ENCODE measurements at regions not wholly inside any gene's neighbourhood (a gene's known extent, or its start where the extent isn't known, plus 50 kb on each side); places are given as distances from the start of the nearest gene placed in this dataset.

- TF ChIP-seq PATZ1 (tag by site-specific recombination; IDR thresholded peaks at IDR 0.05) (no peak), ZBTB7A (tag by site-specific recombination; IDR thresholded peaks at IDR 0.05; ENCODE audit: low read depth) (no peak), ZNF26 (tag by site-specific recombination; IDR thresholded peaks at IDR 0.05) (no peak), ZBTB26 (tag by site-specific recombination; optimal IDR thresholded peaks at IDR 0.05) (no peak), ZNF426 (tag by site-specific recombination; IDR thresholded peaks at IDR 0.05) (no peak), ZNF521 (tag by site-specific recombination; IDR thresholded peaks at IDR 0.05) (no peak), ZNF596 (tag by site-specific recombination; IDR thresholded peaks at IDR 0.05) (no peak), ZNF473 (tag by site-specific recombination; IDR thresholded peaks at IDR 0.05) (no peak), ZNF501 (tag by site-specific recombination; IDR thresholded peaks at IDR 0.05) (no peak), ZNF555 (tag by site-specific recombination; conservative IDR thresholded peaks at IDR 0.05) (no peak), TCF7L2 (IDR thresholded peaks at IDR 0.05; ENCODE audit: borderline replicate concordance, low read depth, low read length) (no peak)
Measured at GRCh38 chr11:71198823-71199165, 53.6 kb downstream of the SHANK2 start (continued).

GRCh38 chr11:71198141-71198822, 54.1 kb downstream of the SHANK2 start:
- H3K4me1 ChIP-seq (ENCODE audit: control insufficient read depth, insufficient read depth, low read length) = no peaks in the 10 kb centered on the region
- no peak for TF ChIP-seq PRDM6 (tag by site-specific recombination; IDR thresholded peaks at IDR 0.05)
- TF ChIP-seq ZNF133 (tag by site-specific recombination; IDR thresholded peaks at IDR 0.05) = no peak
- TF ChIP-seq ZNF777 (tag by site-specific recombination; IDR thresholded peaks at IDR 0.05; ENCODE audit: borderline replicate concordance) = no peak
- no peak for TF ChIP-seq INSM2 (tag by site-specific recombination; IDR thresholded peaks at IDR 0.05)
- TF ChIP-seq ZNF585B (tag by site-specific recombination; IDR thresholded peaks at IDR 0.05) = no peak
- no peak for TF ChIP-seq ZBTB10 (tag by site-specific recombination; IDR thresholded peaks at IDR 0.05)
- no peak for TF ChIP-seq HIC1 (tag by site-specific recombination; IDR thresholded peaks at IDR 0.05)
- no peaks in the 10 kb centered on the region for H3K9me3 ChIP-seq (ENCODE audit: control insufficient read depth, insufficient read depth, low read depth, low read length)
- ChIA-PET CTCF (interaction anchor here (0.6 kb wide), 1 partner anchor 43 kb away, joined by 3 read pairs; no protein-coding TSS in a partner anchor), POLR2A (no interaction called here)
- H3K27ac ChIP-seq (ENCODE audit: extremely low read depth, low read depth, low read length) = no peak overlapping the region
- no peak overlapping the region for H3K4me3 ChIP-seq (ENCODE audit: low read depth, low read length)
- no peaks in the 10 kb centered on the region for H3K36me3 ChIP-seq (ENCODE audit: control insufficient read depth in 2 of 2, insufficient read depth in 1 of 2, low read length in 2 of 2)

Measured in HEK293 (cell line).